ENCODE measurements at regions not wholly inside any gene's neighbourhood (a gene's known extent, or its start where the extent isn't known, plus 50 kb on each side); places are given as distances from the start of the nearest gene placed in this dataset.

- Histone ChIP-seq H3K36me3 (ENCODE audit: control insufficient read depth in 4 of 4, insufficient read depth in 3 of 4, low read depth in 1 of 4, low read length in 3 of 4) (no peaks in the 10 kb centered on the region), H3K27ac (ENCODE audit: low read depth in 1 of 2, low read length in 2 of 2) (no peak overlapping the region), H3K4me3 (ENCODE audit: low read depth in 1 of 3, low read length in 3 of 3) (no peak overlapping the region), H3K9me3 (ENCODE audit: control insufficient read depth in 4 of 4, low read length in 3 of 4) (no peaks in the 10 kb centered on the region), H3K27me3 (ENCODE audit: control insufficient read depth in 4 of 4, insufficient read depth in 4 of 4, low read length in 3 of 4) (no peaks in the 10 kb centered on the region), H3K4me1 (ENCODE audit: control insufficient read depth in 4 of 4, insufficient read depth in 4 of 4, low read length in 3 of 4) (no peaks in the 10 kb centered on the region), H3K9ac (ENCODE audit: low read depth in 1 of 2, low read length in 2 of 2) (no peak overlapping the region)
- DNase-seq (ENCODE audit: low spot score): no peak
- TF ChIP-seq RAD21 (IDR thresholded peaks at IDR 0.05) (no peak), YY1 (IDR thresholded peaks at IDR 0.05) (no peak), EGR1 (IDR thresholded peaks at IDR 0.05; ENCODE audit: low read depth in 2 of 2) (no peak), GABPA (IDR thresholded peaks at IDR 0.05 in 1 of 2, conservative IDR thresholded peaks at IDR 0.05 in 1 of 2) (no peak), SP1 (IDR thresholded peaks at IDR 0.05) (no peak), REST (IDR thresholded peaks at IDR 0.05) (no peak), ZBTB33 (IDR thresholded peaks at IDR 0.05) (no peak), JUND (IDR thresholded peaks at IDR 0.05) (no peak), TAF1 (conservative IDR thresholded peaks at IDR 0.05) (no peak), RXRA (IDR thresholded peaks at IDR 0.05) (no peak), HNF4A (conservative IDR thresholded peaks at IDR 0.05) (no peak), NR2F2 (IDR thresholded peaks at IDR 0.05) (no peak), MAX (IDR thresholded peaks at IDR 0.05) (no peak), HNF4G (IDR thresholded peaks at IDR 0.05) (no peak), CTCF (IDR thresholded peaks at IDR 0.05; ENCODE audit: low read depth, low read length, missing input control) (no peak), FOXA2 (IDR thresholded peaks at IDR 0.05) (no peak)
- 84% methylated on average over 10 of the region's 10 CpGs for WGBS
These were observed 249.5 kb upstream of the POU3F1 start for GRCh38 chr1:38296047-38296446.

- DNase-seq (ENCODE audit: low spot score): no peak
- no peaks in the 10 kb centered on the region for H3K4me1 ChIP-seq (ENCODE audit: control insufficient read depth in 4 of 4, insufficient read depth in 4 of 4, low read length in 3 of 4)
- TF ChIP-seq HNF4G (IDR thresholded peaks at IDR 0.05) (no peak), ZBTB33 (IDR thresholded peaks at IDR 0.05) (no peak), CTCF (IDR thresholded peaks at IDR 0.05; ENCODE audit: low read depth, low read length, missing input control) (no peak), RAD21 (IDR thresholded peaks at IDR 0.05) (no peak), JUND (IDR thresholded peaks at IDR 0.05) (no peak), FOXA1 (IDR thresholded peaks at IDR 0.05) (no peak), ATF3 (IDR thresholded peaks at IDR 0.05) (no peak)
These were observed 247.0 kb upstream of the POU3F1 start for GRCh38 chr1:38293567-38293966.

More at GRCh38 chr1:38293567-38293966, 247.0 kb upstream of the POU3F1 start:
- no peak overlapping the region for H3K27ac ChIP-seq (ENCODE audit: low read depth in 1 of 2, low read length in 2 of 2)
- H3K27me3 ChIP-seq (ENCODE audit: control insufficient read depth in 4 of 4, insufficient read depth in 4 of 4, low read length in 3 of 4): no peaks in the 10 kb centered on the region
- no peaks in the 10 kb centered on the region for H3K36me3 ChIP-seq (ENCODE audit: control insufficient read depth in 4 of 4, insufficient read depth in 3 of 4, low read depth in 1 of 4, low read length in 3 of 4)
- WGBS: 82% methylated on average over 4 of the region's 4 CpGs
- H3K9ac ChIP-seq (ENCODE audit: low read depth in 1 of 2, low read length in 2 of 2): no peak overlapping the region
- no peaks in the 10 kb centered on the region for H3K9me3 ChIP-seq (ENCODE audit: control insufficient read depth in 4 of 4, low read length in 3 of 4)
- H3K4me3 ChIP-seq (ENCODE audit: low read depth in 1 of 3, low read length in 3 of 3): no peak overlapping the region

Data from liver (tissue), 8 donors.